ENCODE measurements at regions not wholly inside any gene's neighbourhood (a gene's known extent, or its start where the extent isn't known, plus 50 kb on each side); places are given as distances from the start of the nearest gene placed in this dataset.

DNA sequence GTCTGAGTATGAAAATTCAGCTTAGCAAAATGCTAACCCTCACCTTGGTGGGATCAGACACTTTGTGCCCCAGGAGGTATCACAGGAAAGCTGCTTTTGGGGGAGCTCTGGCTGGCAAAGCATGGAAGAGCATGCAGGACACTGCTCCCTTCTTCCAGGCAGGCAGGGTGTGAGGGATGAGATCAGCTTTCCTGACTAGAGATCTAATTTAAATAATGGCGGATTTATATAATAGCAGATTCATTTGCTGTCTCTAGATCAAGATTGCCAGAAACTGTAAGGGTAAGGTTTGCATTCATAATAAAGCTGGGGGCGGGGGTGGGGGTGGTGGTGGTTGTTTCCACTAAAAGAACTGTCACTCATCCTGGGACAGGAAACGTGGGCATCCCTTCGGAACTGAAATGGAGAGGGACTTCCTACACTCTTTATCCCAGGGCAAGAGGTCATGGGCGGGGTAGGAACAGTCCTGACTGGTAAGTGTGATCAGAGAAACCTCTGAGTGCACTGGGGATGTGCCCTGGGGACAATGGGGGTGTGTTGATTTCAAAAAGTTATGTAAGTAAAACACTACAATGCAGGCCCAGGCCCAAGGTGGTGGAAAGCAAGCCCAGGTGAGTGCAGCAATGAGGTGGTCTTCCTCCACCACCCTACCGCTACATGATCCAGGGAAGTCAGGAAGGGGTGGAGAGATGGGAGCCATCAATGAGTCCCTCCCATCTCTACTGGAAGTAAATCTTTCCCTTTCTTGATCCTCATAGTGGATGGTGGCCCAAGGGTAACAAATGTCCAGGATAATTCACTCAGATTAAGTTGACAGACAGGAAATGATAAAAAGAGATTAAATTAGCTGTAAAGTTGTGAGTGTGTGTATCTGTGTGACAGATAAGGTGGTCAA is 171.4 kb upstream of the SERPINE2 start:
- no peak for DNase-seq (ENCODE audit: low spot score)

DNA sequence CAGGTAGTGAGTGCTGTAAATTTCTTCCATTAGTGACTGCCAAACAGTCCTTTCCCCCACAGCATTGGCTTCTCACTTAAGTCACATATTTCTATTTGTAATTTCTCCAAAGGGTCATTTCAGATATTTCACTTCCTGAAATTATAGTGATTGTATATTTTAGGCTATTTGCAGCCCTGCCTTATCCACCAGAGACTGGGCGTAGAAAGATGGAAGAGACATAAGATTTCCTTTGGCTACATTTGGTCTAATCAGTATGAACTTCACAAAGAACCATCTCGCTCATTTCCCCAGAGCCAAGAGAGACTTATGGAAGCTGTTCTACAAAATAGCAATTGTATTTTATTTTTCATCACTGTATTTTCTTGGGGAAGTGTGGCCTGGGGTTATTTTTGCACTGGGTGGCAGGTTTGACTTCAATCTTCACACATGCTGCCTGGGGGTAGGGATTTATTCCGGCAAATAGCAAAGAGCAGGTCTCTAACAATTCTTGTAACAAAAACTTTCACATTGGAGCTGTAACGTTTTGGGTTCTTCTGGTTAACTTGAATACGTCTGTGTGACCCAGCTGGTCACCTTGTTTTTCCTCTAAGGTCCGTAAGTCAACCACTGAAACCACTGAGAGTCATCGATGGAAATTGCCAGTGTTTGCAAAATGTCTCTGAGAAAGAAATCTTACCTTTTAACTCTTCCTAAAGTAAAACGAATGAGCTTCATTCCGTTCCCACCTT is 170.6 kb upstream of the SERPINE2 start:
- no peak for DNase-seq (ENCODE audit: low spot score)

DNA sequence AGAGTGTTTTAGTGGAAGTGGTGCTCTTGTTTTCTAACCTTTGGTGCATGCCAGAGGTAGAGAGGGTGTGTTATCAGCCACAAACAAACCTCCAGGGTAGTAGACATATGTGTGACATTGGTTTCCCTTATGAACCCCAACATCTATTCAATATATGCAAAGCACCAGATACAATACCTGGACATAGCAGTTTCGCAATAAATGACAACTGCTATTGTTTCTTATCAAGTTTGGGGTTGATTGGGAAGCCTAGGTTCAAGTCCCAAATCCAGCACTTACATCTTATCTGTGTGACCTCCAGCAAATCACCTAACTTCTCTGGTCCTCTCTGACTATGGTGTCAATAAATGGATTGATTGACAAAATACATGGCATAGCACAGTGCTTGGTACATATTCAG is 169.4 kb upstream of the SERPINE2 start:
- no peak for DNase-seq (ENCODE audit: low spot score)

GRCh38 chr2:224208007-224208406 is 168.9 kb upstream of the SERPINE2 start:
- no peak for DNase-seq (ENCODE audit: low spot score)

DNA sequence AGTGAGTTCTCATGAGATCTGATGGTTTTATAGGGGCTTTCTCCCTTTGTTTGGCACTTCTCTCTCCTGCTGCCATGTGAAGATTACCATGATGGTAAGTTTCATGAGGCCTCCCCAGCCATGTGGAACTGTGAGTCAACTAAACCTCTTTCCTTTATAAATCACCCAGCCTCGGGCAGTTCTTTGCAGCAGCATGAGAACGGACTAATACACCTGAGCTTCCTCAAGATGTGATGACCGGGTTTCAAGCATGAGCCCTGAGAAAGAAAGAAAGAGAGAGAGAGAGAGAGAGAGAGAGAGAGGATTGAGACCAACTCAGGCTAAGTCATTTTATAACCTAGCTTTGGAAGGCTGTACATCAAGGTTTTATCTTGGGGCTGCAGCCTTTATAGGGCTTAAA is 167.7 kb upstream of the SERPINE2 start:
- DNase-seq (ENCODE audit: low spot score), result no peak

DNA sequence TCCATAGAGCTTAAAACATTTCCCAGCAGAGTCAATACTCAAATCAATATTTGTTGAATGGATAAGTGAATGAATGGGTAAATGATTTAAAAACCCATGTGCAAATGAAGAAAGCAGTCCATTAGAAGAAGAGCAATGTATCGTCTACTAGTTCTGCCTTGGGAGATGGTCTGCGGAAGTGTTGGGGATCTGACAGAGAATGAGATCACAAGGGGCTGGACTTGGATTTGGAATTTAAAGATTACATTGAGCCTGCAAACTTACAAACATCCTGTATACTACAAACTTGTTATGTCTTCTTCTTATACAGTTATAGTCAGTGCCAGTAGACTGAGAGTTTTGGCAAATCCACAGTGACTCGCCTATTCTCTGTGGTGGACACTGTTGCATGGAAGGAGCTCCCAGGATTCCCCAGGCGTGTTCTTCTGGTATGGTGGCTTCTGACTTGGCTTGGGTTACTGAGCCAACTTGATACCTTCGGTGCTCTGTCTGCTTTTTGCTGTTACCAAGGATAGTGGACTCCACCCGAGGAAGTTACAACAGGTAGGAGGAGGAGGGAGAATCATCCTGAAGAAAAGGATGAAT is 163.3 kb upstream of the SERPINE2 start:
- no peak for DNase-seq (ENCODE audit: low spot score)

DNA sequence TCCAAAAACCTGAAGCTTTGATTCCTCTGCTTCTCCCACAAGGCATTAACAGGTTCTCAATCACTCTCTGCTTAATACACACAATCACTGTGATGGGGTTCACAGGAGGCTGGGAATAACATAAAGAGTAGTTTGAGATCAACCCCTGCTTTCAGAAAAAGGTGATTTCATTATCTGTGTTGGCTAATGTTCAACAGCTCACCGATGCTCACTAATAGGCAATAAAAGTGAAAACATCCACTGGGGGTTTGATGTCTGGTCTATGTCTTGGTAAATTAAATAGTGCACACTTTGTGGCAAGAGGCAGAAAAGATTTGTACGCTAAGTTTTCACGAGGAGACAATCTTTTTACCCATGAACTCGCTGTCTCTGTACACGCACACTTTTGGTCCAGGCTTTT is 159.3 kb upstream of the SERPINE2 start:
- DNase-seq (ENCODE audit: low spot score), result no peak

GRCh38 chr2:224196810-224197209 is 157.7 kb upstream of the SERPINE2 start:
- DNase-seq (ENCODE audit: low spot score), result no peak

- no peak for DNase-seq (ENCODE audit: low spot score)
Observed at GRCh38 chr2:224195925-224196571, 157.0 kb upstream of the SERPINE2 start.

GRCh38 chr2:224194161-224194560 is 155.1 kb upstream of the SERPINE2 start:
- no peak for DNase-seq (ENCODE audit: low spot score)

DNA sequence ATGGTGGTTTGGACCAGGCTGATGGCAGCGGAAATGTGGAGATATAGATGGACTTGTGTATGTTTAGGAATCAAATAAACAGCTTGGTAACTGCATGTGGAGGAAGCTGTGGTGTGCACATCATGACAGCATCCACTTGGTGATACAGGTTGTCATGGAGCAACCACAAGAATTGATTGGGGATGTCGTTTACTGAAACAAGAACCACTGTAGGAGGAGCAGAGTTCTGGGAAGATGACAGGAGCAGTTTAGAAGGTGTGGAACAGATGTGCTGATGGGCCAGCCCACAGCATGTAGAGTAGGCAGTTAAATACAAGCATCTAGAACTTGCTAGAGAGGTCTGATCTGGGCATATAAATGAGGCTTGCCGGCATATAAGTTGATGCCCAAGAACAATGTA is 152.4 kb upstream of the SERPINE2 start:
- no peak for DNase-seq (ENCODE audit: low spot score)

GRCh38 chr2:224190936-224191270 is 151.8 kb upstream of the SERPINE2 start:
- no peak for DNase-seq (ENCODE audit: low spot score)

GRCh38 chr2:224190234-224190935 is 151.3 kb upstream of the SERPINE2 start:
- no peak for DNase-seq (ENCODE audit: low spot score)

- no peak for DNase-seq (ENCODE audit: low spot score)
Observed at GRCh38 chr2:224187220-224187619, 148.1 kb upstream of the SERPINE2 start.

DNA sequence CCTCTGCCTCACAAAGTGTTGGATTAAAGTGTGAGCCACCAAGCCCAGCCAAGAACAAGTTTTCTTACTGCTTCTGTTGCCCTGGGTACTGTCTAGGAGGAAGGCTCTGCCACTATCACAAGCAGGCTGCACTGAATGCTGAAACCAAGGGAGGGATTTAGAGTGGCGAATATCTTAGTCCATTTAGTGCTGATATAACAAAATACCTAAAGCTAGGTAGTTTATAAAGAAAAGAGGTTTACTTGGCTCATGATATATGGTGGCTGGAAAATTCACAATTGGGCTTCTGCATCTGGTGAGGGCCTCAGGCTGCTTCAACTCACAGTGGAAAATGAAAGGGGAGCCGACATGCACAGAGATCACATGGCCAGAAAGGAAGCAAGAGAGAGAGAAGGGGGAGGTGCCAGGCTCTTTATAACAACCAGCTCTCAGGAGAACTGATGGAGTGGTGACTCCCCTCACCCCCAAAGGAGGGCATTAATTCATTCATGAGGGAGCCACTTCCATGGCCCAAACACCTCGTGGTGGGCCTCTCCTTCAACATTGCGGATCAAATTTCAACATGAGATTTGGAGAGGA is 146.0 kb upstream of the SERPINE2 start:
- no peak for DNase-seq (ENCODE audit: low spot score)

GRCh38 chr2:224183086-224183485 is 144.0 kb upstream of the SERPINE2 start:
- DNase-seq (ENCODE audit: low spot score), result no peak

DNA sequence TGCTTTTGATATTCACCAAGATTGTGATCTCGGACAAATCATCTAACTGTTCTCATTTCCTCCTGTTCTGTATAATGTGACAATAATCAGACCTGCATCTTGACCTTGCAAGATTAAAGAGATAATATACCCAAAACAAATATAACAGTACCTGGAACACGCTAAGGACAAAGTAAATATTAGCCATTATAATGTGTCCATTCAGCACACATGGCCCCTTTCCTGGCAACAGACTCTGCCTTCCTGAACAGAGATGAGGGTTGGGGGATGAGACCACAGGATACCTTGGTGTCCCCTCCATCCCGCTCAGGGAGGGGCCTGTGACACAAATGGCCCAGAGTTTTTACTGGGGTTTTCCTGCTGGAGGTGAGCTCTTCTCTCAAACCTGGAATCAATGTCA is 143.4 kb upstream of the SERPINE2 start:
- DNase-seq (ENCODE audit: low spot score), result no peak

- no peak for DNase-seq (ENCODE audit: low spot score)
Observed at GRCh38 chr2:224181534-224182155, 142.6 kb upstream of the SERPINE2 start.

GRCh38 chr2:224180810-224181209 is 141.7 kb upstream of the SERPINE2 start:
- no peak for DNase-seq (ENCODE audit: low spot score)

GRCh38 chr2:224178056-224178455 is 139.0 kb upstream of the SERPINE2 start:
- no peak for DNase-seq (ENCODE audit: low spot score)

DNA sequence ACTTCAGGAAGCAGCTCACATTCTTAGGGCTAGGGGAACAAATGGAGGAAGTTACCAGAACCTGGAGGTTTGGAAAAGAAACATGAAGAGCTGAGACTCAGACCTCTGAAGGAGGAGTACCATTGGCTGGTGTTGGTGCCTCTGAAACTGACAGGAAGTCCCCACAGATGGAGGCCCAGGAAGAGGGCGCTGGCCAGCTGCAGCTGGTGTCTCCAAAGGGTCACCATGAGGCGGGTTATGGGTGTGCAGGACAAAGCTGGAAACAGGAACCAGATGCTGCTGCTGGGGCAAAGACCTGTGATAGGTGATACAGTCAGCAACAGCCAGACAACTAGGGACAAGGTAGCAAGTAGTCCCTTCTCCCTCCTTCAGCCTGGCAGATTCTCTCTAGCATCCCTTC is 136.5 kb upstream of the SERPINE2 start:
- DNase-seq (ENCODE audit: low spot score), result no peak
